GM12878 (cell line): ENCODE measurements at regions not wholly inside any gene's neighbourhood (a gene's known extent, or its start where the extent isn't known, plus 50 kb on each side); places are given as distances from the start of the nearest gene placed in this dataset.

Experiments
- ATAC-seq: fragments of 200-7000 bp; cut with Tn5 transposase; 3 replicates; pipeline ENCODE4 v1.9.1; 2020; ENCODE audit warnings: mild to moderate bottlenecking, moderate library complexity
- BruUV-seq: library from RNA; stranded (reverse); fragments of 400-500 nt; replicated peaks from 2 replicates; lab custom pipeline; 2021; lab: Mats Ljungman, UMichigan
- CTCF ChIA-PET: fragments of 300-600 bp; sonication (Branson Sonifier 250); formaldehyde crosslinking; extraction: SDS; loops from one replicate; lab custom pipeline; 2021; ENCODE audit warnings: inconsistent platforms; lab: Yijun Ruan, JAX
- POLR2A ChIA-PET: fragments of 350-600 bp; formaldehyde crosslinking; extraction: SDS; loops from one replicate; lab custom pipeline; 2021; ENCODE audit warnings: inconsistent platforms; lab: Charles Lee
- RAD21 ChIA-PET: fragments of 300-600 bp; sonication (Branson Sonifier 250); formaldehyde crosslinking; loops from one replicate; lab custom pipeline; 2023; ENCODE audit warnings: antibody characterized with exemption; ENCODE audit not compliant: unreplicated experiment; lab: Charles Lee
- SMC1A ChIA-PET: fragments of 300-600 bp; sonication (Branson Sonifier 250); formaldehyde crosslinking; loops from one replicate; lab custom pipeline; 2023; ENCODE audit not compliant: unreplicated experiment, uncharacterized antibody; lab: Charles Lee
- DNase-seq: peaks from one replicate; pipeline ENCODE4 v3.0.0-alpha.2; 2011; ENCODE audit warnings: low read depth, low spot score
- FAIRE-seq: peaks from 3 replicates; lab custom pipeline; 2011; peaks lifted over from hg19 to GRCh38; lab: Jason Lieb, UNC
- H2AFZ ChIP-seq: 2 replicates; pipeline ENCODE4 v1.6.0; 2011; ENCODE audit warnings: low read depth, low read length, control low read depth; ENCODE audit not compliant: control insufficient read depth
- H3K27ac ChIP-seq: 2 replicates; pipeline ENCODE4 v1.5.1; 2011; ENCODE audit warnings: control low read depth; ENCODE audit not compliant: control insufficient read depth, insufficient read depth
- H3K27me3 ChIP-seq, 2 experiments: replicated peaks in 1 of 2; 2 replicates each; pipeline versions ENCODE4 v1.6.0 to v1.6.1; 2011; ENCODE audit warnings: low read length in 1 of 2; ENCODE audit not compliant: control insufficient read depth in 2 of 2, insufficient read depth in 2 of 2
- H3K36me3 ChIP-seq, 2 experiments: 2 replicates each; pipeline ENCODE4 v1.5.1; 2011; ENCODE audit warnings: low read length in 1 of 2; ENCODE audit not compliant: control insufficient read depth in 2 of 2, insufficient read depth in 2 of 2
- H3K4me1 ChIP-seq: 2 replicates; pipeline ENCODE4 v1.6.1; 2011; ENCODE audit warnings: mild to moderate bottlenecking, low read length, moderate library complexity, mixed read lengths; ENCODE audit not compliant: control insufficient read depth, insufficient read depth
- H3K4me2 ChIP-seq: 2 replicates; pipeline ENCODE4 v1.6.0; 2011; ENCODE audit warnings: control low read depth; ENCODE audit not compliant: control insufficient read depth, insufficient read depth
- H3K4me3 ChIP-seq: fragments of 200-600 bp; sonication (generic); 2 replicates; pipeline ENCODE4 v1.5.1; 2016
- H3K79me2 ChIP-seq: 2 replicates; pipeline ENCODE4 v1.6.0; 2011; ENCODE audit warnings: low read length; ENCODE audit not compliant: control insufficient read depth, insufficient read depth
- H3K9ac ChIP-seq: 2 replicates; pipeline ENCODE4 v1.8.0; 2011; ENCODE audit warnings: low read length, control low read depth, mixed read lengths; ENCODE audit not compliant: control insufficient read depth, insufficient read depth
- H3K9me3 ChIP-seq: replicated peaks from 3 replicates; pipeline ENCODE4 v1.5.1; 2011; ENCODE audit warnings: mild to moderate bottlenecking, low read length; ENCODE audit not compliant: control insufficient read depth, insufficient read depth
- H4K20me1 ChIP-seq: 2 replicates; pipeline ENCODE4 v1.6.0; 2011; ENCODE audit not compliant: control insufficient read depth, insufficient read depth
- BACH1 ChIP-seq: fragments of 450-650 bp; IDR thresholded peaks from 2 replicates; pipeline ENCODE4 v1.6.1; 2017; ENCODE audit warnings: mild to moderate bottlenecking, borderline replicate concordance
- BCL11A ChIP-seq: IDR thresholded peaks from 2 replicates; pipeline ENCODE4 v1.6.1; 2011; ENCODE audit warnings: low read depth, low read length
- EZH2 ChIP-seq: IDR thresholded peaks from 2 replicates; pipeline ENCODE4 v1.6.1; 2012; ENCODE audit warnings: low read depth, mild to moderate bottlenecking, control low read depth, inconsistent platforms, low read length, borderline replicate concordance; ENCODE audit not compliant: control insufficient read depth
- FOXK2 ChIP-seq: fragments of 450-650 bp; IDR thresholded peaks from 2 replicates; pipeline ENCODE4 v1.6.1; 2017; ENCODE audit warnings: mild to moderate bottlenecking, moderate library complexity
- HCFC1 ChIP-seq: fragments of 150-350 bp; IDR thresholded peaks from 2 replicates; pipeline ENCODE4 v1.6.1; 2014; ENCODE audit warnings: low read length
- HDGF ChIP-seq: fragments of 450-650 bp; IDR thresholded peaks from 2 replicates; pipeline ENCODE4 v1.6.1; 2016; ENCODE audit warnings: antibody characterized with exemption
- IRF4 ChIP-seq: IDR thresholded peaks from 2 replicates; pipeline ENCODE4 v1.6.1; 2011; ENCODE audit warnings: low read depth, low read length
- LARP7 ChIP-seq: fragments of 450-650 bp; IDR thresholded peaks from 2 replicates; pipeline ENCODE4 v1.6.1; 2017; ENCODE audit warnings: mild to moderate bottlenecking
- PBX3 ChIP-seq: IDR thresholded peaks from 2 replicates; pipeline ENCODE4 v1.6.1; 2011; ENCODE audit warnings: mild to moderate bottlenecking, low read depth, low read length, moderate library complexity; ENCODE audit not compliant: insufficient replicate concordance
- SMAD1 ChIP-seq: fragments of 450-650 bp; IDR thresholded peaks from 2 replicates; pipeline ENCODE4 v1.6.1; 2018; ENCODE audit warnings: mild to moderate bottlenecking, low read depth; ENCODE audit not compliant: partially characterized antibody
- SREBF2 ChIP-seq: IDR thresholded peaks from 2 replicates; pipeline ENCODE4 v1.6.1; 2012; ENCODE audit warnings: mild to moderate bottlenecking, low read length
- TCF7 ChIP-seq: IDR thresholded peaks from 2 replicates; pipeline ENCODE4 v1.6.1; 2014; ENCODE audit warnings: antibody characterized with exemption, borderline replicate concordance
- ZNF687 ChIP-seq: fragments of 450-650 bp; IDR thresholded peaks from 2 replicates; pipeline ENCODE4 v1.6.1; 2017; ENCODE audit warnings: mild to moderate bottlenecking, moderate library complexity
- WGBS: methylation state at CpG from one replicate; pipeline ENCODE4 v1.1.6; 2016; ENCODE audit warnings: low lambda C conversion rate; ENCODE audit not compliant: insufficient replicate concordance, insufficient coverage; ENCODE audit errors: missing lambda C conversion rate; 5-methylcytosine and 5-hydroxymethylcytosine counted together
- in situ Hi-C: fragments of 300-500 bp; cut with MboI; formaldehyde crosslinking; loops from 9 replicates; pipeline ENCODE4 v1.14.3; 2018; ENCODE audit warnings: mixed read lengths
- intact Hi-C: fragments of 100-400 bp; cut with micrococcal nuclease; formaldehyde crosslinking; loops from one replicate; pipeline ENCODE4 v1.14.2; 2022; ENCODE audit not compliant: unreplicated experiment

- TF ChIP-seq TCF7 (no peak), IRF4 (no peak), SMAD1 (no peak), HCFC1 (no peak), FOXK2 (no peak), BCL11A (no peak), SREBF2 (no peak), LARP7 (no peak), HDGF (no peak), BACH1 (no peak)
- DNase-seq (no peak), ATAC-seq (no peak), FAIRE-seq (no peak)
- no peak overlapping the region for H2AFZ ChIP-seq
- CTCF ChIA-PET, result no interaction called here
- no peaks in the 10 kb centered on the region for H3K79me2 ChIP-seq
- POLR2A ChIA-PET, result no interaction called here
- H3K9me3 ChIP-seq, result no peaks in the 10 kb centered on the region
- intact Hi-C loops, result no loop called here
- SMC1A ChIA-PET, result no interaction called here
- H3K9ac ChIP-seq, result no peak overlapping the region
- no peak overlapping the region for H3K4me2 ChIP-seq
- no peaks in the 10 kb centered on the region for H3K36me3 ChIP-seq
- RAD21 ChIA-PET, result no interaction called here
- no TSS peak for BruUV-seq
- H4K20me1 ChIP-seq, result no peaks in the 10 kb centered on the region
- H3K4me3 ChIP-seq, result no peak overlapping the region
- no peaks in the 10 kb centered on the region for H3K4me1 ChIP-seq
- no peaks in the 10 kb centered on the region for H3K27me3 ChIP-seq
- in situ Hi-C loops, result no loop called here
- 94% methylated on average over 1 of the region's 1 CpG for WGBS
- no peak overlapping the region for H3K27ac ChIP-seq
Measured at GRCh38 chr1:80994038-80994437, 806.7 kb upstream of the ADGRL2 start.

GRCh38 chr1:80993154-80993980 is 807.4 kb upstream of the ADGRL2 start:
- BruUV-seq, result no TSS peak
- no peaks in the 10 kb centered on the region for H3K36me3 ChIP-seq
- FAIRE-seq (no peak), DNase-seq (no peak), ATAC-seq (no peak)
- no peaks in the 10 kb centered on the region for H3K9me3 ChIP-seq
- H3K9ac ChIP-seq, result no peak overlapping the region
- ChIA-PET POLR2A (no interaction called here), RAD21 (no interaction called here), CTCF (no interaction called here), SMC1A (no interaction called here)
- in situ Hi-C loops (no loop called here), intact Hi-C loops (no loop called here)
- H3K27me3 ChIP-seq, result no peaks in the 10 kb centered on the region
- H2AFZ ChIP-seq, result no peak overlapping the region
- H4K20me1 ChIP-seq, result no peaks in the 10 kb centered on the region
- no peak overlapping the region for H3K4me2 ChIP-seq
- 28% methylated on average over 4 of the region's 4 CpGs for WGBS
- no peak overlapping the region for H3K4me3 ChIP-seq
- no peaks in the 10 kb centered on the region for H3K4me1 ChIP-seq
- no peak overlapping the region for H3K27ac ChIP-seq
- H3K79me2 ChIP-seq, result no peaks in the 10 kb centered on the region
- TF ChIP-seq IRF4 (no peak), EZH2 (no peak), ZNF687 (no peak), PBX3 (no peak), SREBF2 (no peak)
